A549 (cell line): ENCODE measurements at regions not wholly inside any gene's neighbourhood (a gene's known extent, or its start where the extent isn't known, plus 50 kb on each side); places are given as distances from the start of the nearest gene placed in this dataset.

ENCODE experiments used
- ATAC-seq, 2 experiments: fragments of 200-7000 bp in 1 of 2; fragments of >200 bp in 1 of 2; cut with Nextera tagmentation in 1 of 2; cut with Tn5 transposase in 1 of 2; 3 replicates each; pipeline versions ENCODE4 v1.8.0 to v1.9.1; 2018 to 2020; ENCODE audit warnings: mild to moderate bottlenecking in 1 of 2, moderate library complexity in 1 of 2
- CTCF ChIA-PET: fragments of 300-600 bp; sonication (Branson Sonifier 250); formaldehyde crosslinking; extraction: SDS; loops from one replicate; lab custom pipeline; 2021; ENCODE audit warnings: antibody characterized with exemption, inconsistent platforms; lab: Yijun Ruan, JAX
- POLR2A ChIA-PET: fragments of 350-600 bp; formaldehyde crosslinking; extraction: SDS; loops from one replicate; lab custom pipeline; 2021; ENCODE audit warnings: antibody characterized with exemption, inconsistent platforms; lab: Yijun Ruan, JAX
- DNase-seq, 2 experiments: peaks; one replicate each; pipeline versions ENCODE4 v3.0.0 to v3.0.0-alpha.2; 2011 to 2016; ENCODE audit warnings: low read depth in 1 of 2, low spot score in 1 of 2
- FAIRE-seq: peaks from 2 replicates; lab custom pipeline; 2011; peaks lifted over from hg19 to GRCh38; lab: Jason Lieb, UNC
- H3K27ac ChIP-seq, 2 experiments: fragments of >200 bp; sonication (Bioruptor Twin); formaldehyde crosslinking; 3 replicates each; pipeline ENCODE4 v1.5.1; 2016 to 2017
- H3K4me1 ChIP-seq: fragments of >200 bp; sonication (Bioruptor Twin); formaldehyde crosslinking; 3 replicates; pipeline ENCODE4 v1.6.1; 2016
- H3K4me2 ChIP-seq: fragments of >200 bp; sonication (Bioruptor Twin); formaldehyde crosslinking; 3 replicates; pipeline ENCODE4 v1.6.1; 2016
- H3K4me3 ChIP-seq: fragments of >200 bp; sonication (Bioruptor Twin); formaldehyde crosslinking; 3 replicates; pipeline ENCODE4 v1.5.1; 2016
- H3K9me3 ChIP-seq: fragments of >200 bp; sonication (Bioruptor Twin); formaldehyde crosslinking; 3 replicates; pipeline ENCODE4 v1.6.1; 2016
- CBX2 ChIP-seq: fragments of 200-600 bp; sonication (generic); IDR thresholded peaks from 2 replicates; pipeline ENCODE4 v1.6.1; 2016; ENCODE audit warnings: low read depth, mild to moderate bottlenecking, borderline replicate concordance
- CHD2 ChIP-seq: fragments of 150-350 bp; IDR thresholded peaks from 2 replicates; pipeline ENCODE4 v1.6.1; 2014; ENCODE audit warnings: low read length; ENCODE audit not compliant: partially characterized antibody
- EHMT2 ChIP-seq: fragments of 200-600 bp; sonication (generic); IDR thresholded peaks from 2 replicates; pipeline ENCODE4 v1.6.1; 2016; ENCODE audit warnings: antibody characterized with exemption, low read depth, mild to moderate bottlenecking, moderate library complexity
- EP300 ChIP-seq, 2 experiments: fragments of >200 bp; sonication (Bioruptor Twin); formaldehyde crosslinking; IDR thresholded peaks; 2 replicates in 1 of 2; 3 replicates in 1 of 2; pipeline ENCODE4 v1.6.1; 2016 to 2017
- FOSB ChIP-seq: fragments of 250-450 bp; sonication (Bioruptor Pico); IDR thresholded peaks from 2 replicates; pipeline ENCODE4 v1.5.0; 2020; ENCODE audit warnings: mild to moderate bottlenecking, moderate library complexity
- GATA3 ChIP-seq: IDR thresholded peaks from 2 replicates; pipeline ENCODE4 v1.6.1; 2012; ENCODE audit warnings: borderline replicate concordance
- HDAC2 ChIP-seq: fragments of 200-600 bp; sonication (generic); IDR thresholded peaks from 2 replicates; pipeline ENCODE4 v1.6.1; 2016
- HOXB13 ChIP-seq: fragments of 250-450 bp; sonication (Bioruptor Pico); IDR thresholded peaks from 2 replicates; pipeline ENCODE4 v1.5.0; 2020; ENCODE audit warnings: low read depth, mild to moderate bottlenecking, moderate library complexity
- JUNB ChIP-seq: fragments of >200 bp; sonication (Bioruptor Twin); formaldehyde crosslinking; IDR thresholded peaks from 2 replicates; pipeline ENCODE4 v1.6.1; 2016
- KDM1A ChIP-seq: fragments of 200-600 bp; sonication (generic); IDR thresholded peaks from 2 replicates; pipeline ENCODE4 v1.6.1; 2016; ENCODE audit warnings: low read depth, mild to moderate bottlenecking
- KDM5A ChIP-seq: fragments of 200-600 bp; sonication (generic); IDR thresholded peaks from 2 replicates; pipeline ENCODE4 v1.6.1; 2016; ENCODE audit warnings: antibody characterized with exemption, mild to moderate bottlenecking
- NFE2L2 ChIP-seq: fragments of 150-350 bp; conservative IDR thresholded peaks from 2 replicates; pipeline ENCODE4 v1.6.1; 2014; ENCODE audit warnings: low read length
- NR3C1 ChIP-seq: fragments of >200 bp; sonication (Bioruptor Twin); formaldehyde crosslinking; IDR thresholded peaks from 3 replicates; pipeline ENCODE4 v1.6.1; 2017
- RAD21 ChIP-seq, 2 experiments: fragments of >200 bp in 1 of 2; sonication (Bioruptor Twin) in 1 of 2; formaldehyde crosslinking in 1 of 2; IDR thresholded peaks in 1 of 2; conservative IDR thresholded peaks in 1 of 2; 2 replicates in 1 of 2; 3 replicates in 1 of 2; pipeline ENCODE4 v1.6.1; 2012 to 2018; ENCODE audit warnings: inconsistent platforms in 1 of 2
- RARB ChIP-seq: fragments of 250-450 bp; sonication (Bioruptor Pico); IDR thresholded peaks from 2 replicates; pipeline ENCODE4 v1.8.0; 2021; ENCODE audit warnings: mild to moderate bottlenecking, moderate library complexity
- RNF2 ChIP-seq: fragments of 200-600 bp; sonication (generic); IDR thresholded peaks from 2 replicates; pipeline ENCODE4 v1.6.1; 2016; ENCODE audit warnings: low read depth, mild to moderate bottlenecking, antibody characterized with exemption, moderate library complexity, borderline replicate concordance
- SMC3 ChIP-seq: fragments of >200 bp; sonication (Bioruptor Twin); formaldehyde crosslinking; IDR thresholded peaks from 3 replicates; pipeline ENCODE4 v1.6.1; 2018; ENCODE audit warnings: inconsistent platforms
- SREBF2 ChIP-seq: fragments of 450-650 bp; IDR thresholded peaks from 2 replicates; pipeline ENCODE4 v1.6.1; 2014; ENCODE audit warnings: mild to moderate bottlenecking, moderate library complexity
- TFCP2L1 ChIP-seq: fragments of 250-450 bp; sonication (Bioruptor Pico); IDR thresholded peaks from 2 replicates; pipeline ENCODE4 v1.5.0; 2021; ENCODE audit warnings: mild to moderate bottlenecking
- ZFP36 ChIP-seq: fragments of 450-650 bp; IDR thresholded peaks from 2 replicates; pipeline ENCODE4 v1.6.1; 2014; ENCODE audit warnings: borderline replicate concordance; ENCODE audit not compliant: partially characterized antibody
- WGBS: methylation state at CpG from one replicate; pipeline ENCODE4 v1.1.6; 2017; ENCODE audit errors: missing lambda C conversion rate; 5-methylcytosine and 5-hydroxymethylcytosine counted together
- TF ChIP-seq, protein P1 (sequence below): IDR thresholded peaks from 2 replicates; pipeline ENCODE4 v1.6.1; 2012; ENCODE audit warnings: low read depth, borderline replicate concordance
- TF ChIP-seq, protein P2 (sequence below): fragments of 200-600 bp; sonication (generic); IDR thresholded peaks from 2 replicates; pipeline ENCODE4 v1.6.1; 2016; ENCODE audit warnings: antibody characterized with exemption, mild to moderate bottlenecking, moderate library complexity
- TF ChIP-seq, protein P3 (sequence below): IDR thresholded peaks from 2 replicates; pipeline ENCODE4 v1.6.1; 2012

DNA sequence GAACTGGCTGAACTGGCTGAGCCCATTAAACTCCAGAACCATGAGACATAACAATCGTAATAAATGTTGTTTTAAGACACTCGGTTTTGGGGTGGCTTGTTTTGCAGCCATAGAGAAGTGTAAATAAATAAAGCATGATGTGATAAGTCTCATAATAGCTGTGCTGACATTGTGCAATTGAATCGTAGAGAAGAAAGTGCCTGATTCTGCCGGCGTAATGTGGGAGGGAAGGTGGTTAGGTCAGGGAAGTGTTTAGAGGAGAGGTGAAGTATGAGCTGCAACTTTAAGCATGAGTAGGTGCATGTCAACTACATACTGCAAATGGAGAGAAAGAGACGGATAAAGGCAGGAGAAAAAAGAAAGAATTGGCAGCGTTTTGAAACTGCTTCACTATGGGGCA is 217.1 kb downstream of the BLID start:
- no peaks in the 10 kb centered on the region for H3K9me3 ChIP-seq
- H3K4me3 ChIP-seq, result no peak overlapping the region
- POLR2A ChIA-PET, result no interaction called here
- FAIRE-seq (no peak), DNase-seq (no peak)
- no peaks in the 10 kb centered on the region for H3K4me1 ChIP-seq
- no peak overlapping the region for H3K27ac ChIP-seq
- TF ChIP-seq RNF2 (no peak), CBX2 (no peak), KDM5A (no peak), HOXB13 (CRISPR knock-in tag) (no peak)
- TF ChIP-seq, protein P1, sequence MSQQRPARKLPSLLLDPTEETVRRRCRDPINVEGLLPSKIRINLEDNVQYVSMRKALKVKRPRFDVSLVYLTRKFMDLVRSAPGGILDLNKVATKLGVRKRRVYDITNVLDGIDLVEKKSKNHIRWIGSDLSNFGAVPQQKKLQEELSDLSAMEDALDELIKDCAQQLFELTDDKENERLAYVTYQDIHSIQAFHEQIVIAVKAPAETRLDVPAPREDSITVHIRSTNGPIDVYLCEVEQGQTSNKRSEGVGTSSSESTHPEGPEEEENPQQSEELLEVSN, result no peak
- TF ChIP-seq, protein P2, sequence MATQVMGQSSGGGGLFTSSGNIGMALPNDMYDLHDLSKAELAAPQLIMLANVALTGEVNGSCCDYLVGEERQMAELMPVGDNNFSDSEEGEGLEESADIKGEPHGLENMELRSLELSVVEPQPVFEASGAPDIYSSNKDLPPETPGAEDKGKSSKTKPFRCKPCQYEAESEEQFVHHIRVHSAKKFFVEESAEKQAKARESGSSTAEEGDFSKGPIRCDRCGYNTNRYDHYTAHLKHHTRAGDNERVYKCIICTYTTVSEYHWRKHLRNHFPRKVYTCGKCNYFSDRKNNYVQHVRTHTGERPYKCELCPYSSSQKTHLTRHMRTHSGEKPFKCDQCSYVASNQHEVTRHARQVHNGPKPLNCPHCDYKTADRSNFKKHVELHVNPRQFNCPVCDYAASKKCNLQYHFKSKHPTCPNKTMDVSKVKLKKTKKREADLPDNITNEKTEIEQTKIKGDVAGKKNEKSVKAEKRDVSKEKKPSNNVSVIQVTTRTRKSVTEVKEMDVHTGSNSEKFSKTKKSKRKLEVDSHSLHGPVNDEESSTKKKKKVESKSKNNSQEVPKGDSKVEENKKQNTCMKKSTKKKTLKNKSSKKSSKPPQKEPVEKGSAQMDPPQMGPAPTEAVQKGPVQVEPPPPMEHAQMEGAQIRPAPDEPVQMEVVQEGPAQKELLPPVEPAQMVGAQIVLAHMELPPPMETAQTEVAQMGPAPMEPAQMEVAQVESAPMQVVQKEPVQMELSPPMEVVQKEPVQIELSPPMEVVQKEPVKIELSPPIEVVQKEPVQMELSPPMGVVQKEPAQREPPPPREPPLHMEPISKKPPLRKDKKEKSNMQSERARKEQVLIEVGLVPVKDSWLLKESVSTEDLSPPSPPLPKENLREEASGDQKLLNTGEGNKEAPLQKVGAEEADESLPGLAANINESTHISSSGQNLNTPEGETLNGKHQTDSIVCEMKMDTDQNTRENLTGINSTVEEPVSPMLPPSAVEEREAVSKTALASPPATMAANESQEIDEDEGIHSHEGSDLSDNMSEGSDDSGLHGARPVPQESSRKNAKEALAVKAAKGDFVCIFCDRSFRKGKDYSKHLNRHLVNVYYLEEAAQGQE, result no peak
- TF ChIP-seq, all 56 proteins: peak for 0
- 16% methylated on average over 7 of the region's 7 CpGs for WGBS
- ATAC-seq, result no peak
- CTCF ChIA-PET, result no interaction called here
- no peak overlapping the region for H3K4me2 ChIP-seq

DNA sequence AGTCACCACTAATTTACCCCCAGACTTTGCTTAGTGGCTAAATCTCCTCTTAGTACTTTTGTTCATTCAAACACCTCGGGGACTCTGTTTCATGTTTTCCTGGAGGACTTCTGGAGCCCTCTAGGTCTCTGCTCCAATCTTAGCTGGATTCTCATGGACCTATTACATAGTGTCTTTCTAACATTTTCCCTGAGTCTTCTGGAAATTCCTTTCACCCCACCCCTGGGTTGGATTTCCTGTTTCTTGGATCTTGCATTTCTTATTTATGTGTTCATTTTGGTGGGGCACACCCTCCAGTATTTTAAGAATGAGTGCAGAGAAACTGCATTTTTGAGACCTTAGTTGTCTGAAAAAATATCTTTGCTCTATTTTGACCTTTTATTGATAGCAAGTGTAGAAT is 220.1 kb downstream of the BLID start:
- Histone ChIP-seq H3K4me3 (no peak overlapping the region), H3K4me1 (no peaks in the 10 kb centered on the region)
- FAIRE-seq, result no peak

More for the DNA sequence above, 220.1 kb downstream of the BLID start:
- WGBS, result 12% methylated on average over 1 of the region's 1 CpG
- H3K4me2 ChIP-seq, result no peak overlapping the region
- ATAC-seq (no peak), DNase-seq (no peak)
- ChIA-PET POLR2A (no interaction called here), CTCF (no interaction called here)
- H3K27ac ChIP-seq, result no peak overlapping the region
- no peaks in the 10 kb centered on the region for H3K9me3 ChIP-seq
- TF ChIP-seq CHD2 (no peak), KDM5A (no peak), FOSB (CRISPR knock-in tag) (no peak), KDM1A (no peak), HDAC2 (no peak), ZFP36 (no peak), RARB (CRISPR knock-in tag) (no peak), RAD21 (conservative IDR thresholded peaks at IDR 0.05 in 1 of 2, IDR thresholded peaks at IDR 0.05 in 1 of 2) (no peak), TFCP2L1 (CRISPR knock-in tag) (no peak), NFE2L2 (no peak), NR3C1 (no peak), SMC3 (no peak), EP300 (IDR thresholded peaks at IDR 0.05) (no peak), GATA3 (no peak), HOXB13 (CRISPR knock-in tag) (no peak), SREBF2 (no peak), EHMT2 (no peak), JUNB (no peak)
- TF ChIP-seq, protein P3, sequence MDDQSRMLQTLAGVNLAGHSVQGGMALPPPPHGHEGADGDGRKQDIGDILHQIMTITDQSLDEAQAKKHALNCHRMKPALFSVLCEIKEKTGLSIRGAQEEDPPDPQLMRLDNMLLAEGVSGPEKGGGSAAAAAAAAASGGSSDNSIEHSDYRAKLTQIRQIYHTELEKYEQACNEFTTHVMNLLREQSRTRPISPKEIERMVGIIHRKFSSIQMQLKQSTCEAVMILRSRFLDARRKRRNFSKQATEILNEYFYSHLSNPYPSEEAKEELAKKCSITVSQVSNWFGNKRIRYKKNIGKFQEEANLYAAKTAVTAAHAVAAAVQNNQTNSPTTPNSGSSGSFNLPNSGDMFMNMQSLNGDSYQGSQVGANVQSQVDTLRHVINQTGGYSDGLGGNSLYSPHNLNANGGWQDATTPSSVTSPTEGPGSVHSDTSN, result no peak
- TF ChIP-seq, protein P2, result no peak
